GM18511 (cell line): ENCODE measurements at regions not wholly inside any gene's neighbourhood (a gene's known extent, or its start where the extent isn't known, plus 50 kb on each side); places are given as distances from the start of the nearest gene placed in this dataset.

Experiments used
- ATAC-seq: cut with Tn5 transposase; IDR thresholded peaks from one replicate; pipeline ENCODE4 v1.9.1; 2021; ENCODE audit warnings: mild to moderate bottlenecking, moderate library complexity; ENCODE audit not compliant: unreplicated experiment

- ATAC-seq, result no peak
Observed at GRCh38 chr4:89665662-89666061, 171.3 kb downstream of the SNCA start.

- ATAC-seq, result no peak
Observed at GRCh38 chr4:89664521-89664920, 172.4 kb downstream of the SNCA start.

GRCh38 chr4:89661173-89661899, 175.6 kb downstream of the SNCA start:
- ATAC-seq, result no peak

- no peak for ATAC-seq
Observed at GRCh38 chr4:89660444-89661172, 176.4 kb downstream of the SNCA start.

GRCh38 chr4:89658701-89659024, 178.3 kb downstream of the SNCA start:
- ATAC-seq, result peak; percentile 91

GRCh38 chr4:89657931-89658700, 178.8 kb downstream of the SNCA start:
- peak; percentile 91 for ATAC-seq

GRCh38 chr4:89653012-89653411, 183.9 kb downstream of the SNCA start:
- no peak for ATAC-seq

GRCh38 chr4:89645482-89645881, 191.5 kb downstream of the SNCA start:
- ATAC-seq, result no peak

GRCh38 chr4:89641367-89641687, 195.6 kb downstream of the SNCA start:
- no peak for ATAC-seq

- no peak for ATAC-seq
Observed at GRCh38 chr4:89640620-89641366, 196.2 kb downstream of the SNCA start.

- ATAC-seq, result no peak
Observed at GRCh38 chr4:89639395-89639794, 197.6 kb downstream of the SNCA start.

GRCh38 chr4:89625599-89626293, 211.2 kb downstream of the SNCA start:
- ATAC-seq, result no peak

GRCh38 chr4:89619206-89619962, 217.6 kb downstream of the SNCA start:
- ATAC-seq, result peak; percentile 48

GRCh38 chr4:89618151-89618550, 218.8 kb downstream of the SNCA start:
- ATAC-seq, result no peak

- ATAC-seq, result no peak
Observed at GRCh38 chr4:89617317-89617716, 219.6 kb downstream of the SNCA start.

- no peak for ATAC-seq
Observed at GRCh38 chr4:89616382-89616781, 220.6 kb downstream of the SNCA start.

GRCh38 chr4:89615051-89615450, 221.9 kb downstream of the SNCA start:
- ATAC-seq, result no peak

GRCh38 chr4:89614155-89614554, 222.8 kb downstream of the SNCA start:
- no peak for ATAC-seq

GRCh38 chr4:89610236-89610635, 226.7 kb downstream of the SNCA start:
- no peak for ATAC-seq

- ATAC-seq, result no peak
Observed at GRCh38 chr4:89609756-89610155, 227.2 kb downstream of the SNCA start.
